HCT116 (cell line): ENCODE measurements at regions not wholly inside any gene's neighbourhood (a gene's known extent, or its start where the extent isn't known, plus 50 kb on each side); places are given as distances from the start of the nearest gene placed in this dataset.

Experiments
- ATAC-seq: fragments of 200-7000 bp; cut with Tn5 transposase; 2 replicates; pipeline ENCODE4 v1.9.1; 2020; ENCODE audit warnings: mild to moderate bottlenecking, moderate library complexity
- BruUV-seq: library from RNA; stranded (reverse); fragments of 400-500 nt; replicated peaks from 2 replicates; lab custom pipeline; 2021; lab: Mats Ljungman, UMichigan
- CTCF ChIA-PET: fragments of 300-600 bp; sonication (Branson Sonifier 250); formaldehyde crosslinking; loops from one replicate; lab custom pipeline; 2021; ENCODE audit warnings: antibody characterized with exemption; lab: Charles Lee
- POLR2A ChIA-PET: fragments of 300-600, 350-600 bp; sonication (Branson Sonifier 250); formaldehyde crosslinking; loops from one replicate; lab custom pipeline; 2021; ENCODE audit warnings: antibody characterized with exemption; lab: Charles Lee
- RAD21 ChIA-PET, 2 experiments: fragments of 300-600 bp; sonication (Branson Sonifier 250); formaldehyde crosslinking; loops; one replicate each; lab custom pipeline; 2023; ENCODE audit warnings: low total read pairs in 2 of 2; ENCODE audit not compliant: uncharacterized antibody in 2 of 2, unreplicated experiment in 2 of 2, low non-redundant PET in 1 of 2; lab: Charles Lee
- DNase-seq: peaks from one replicate; pipeline ENCODE4 v3.0.0-alpha.2; 2010; ENCODE audit warnings: low read depth, low spot score
- H2AFZ ChIP-seq: fragments of 200-600 bp; shearing (Covaris generic), sonication (generic); 2 replicates; pipeline ENCODE4 v1.6.1; 2017; ENCODE audit warnings: low read depth, mixed run types, mixed read lengths, antibody characterized with exemption, low read length; ENCODE audit not compliant: poor library complexity, severe bottlenecking
- H3K27ac ChIP-seq: 2 replicates; pipeline ENCODE4 v1.5.1; 2012; ENCODE audit warnings: low read depth, low read length
- H3K27me3 ChIP-seq: fragments of 200-600 bp; sonication (generic); 2 replicates; pipeline ENCODE4 v1.6.1; 2016; ENCODE audit warnings: mixed run types, low read length, mixed read lengths; ENCODE audit not compliant: insufficient read depth
- H3K36me3 ChIP-seq, 2 experiments: fragments of 200-500 bp in 1 of 2; fragments of 200-600 bp in 1 of 2; sonication (Bioruptor generic) in 1 of 2; sonication (generic) in 1 of 2; 2 replicates each; pipeline versions ENCODE4 v1.5.1 to v1.6.1; 2014 to 2016; ENCODE audit warnings: low read length in 2 of 2, inconsistent platforms in 1 of 2, mixed read lengths in 1 of 2, mixed run types in 1 of 2; ENCODE audit not compliant: insufficient read depth in 2 of 2, control insufficient read depth in 1 of 2
- H3K4me1 ChIP-seq, 2 experiments: fragments of 200-600 bp in 1 of 2; sonication (generic) in 1 of 2; 2 replicates each; pipeline versions ENCODE4 v1.5.1 to v1.6.1; 2012 to 2017; ENCODE audit warnings: low read length in 2 of 2, inconsistent platforms in 1 of 2, mild to moderate bottlenecking in 1 of 2, mixed read lengths in 1 of 2, mixed run types in 1 of 2, moderate library complexity in 1 of 2; ENCODE audit not compliant: insufficient read depth in 2 of 2, control insufficient read depth in 1 of 2
- H3K4me2 ChIP-seq: fragments of 200-600 bp; sonication (generic); 2 replicates; pipeline ENCODE4 v1.6.1; 2017; ENCODE audit warnings: mixed run types, low read length, mixed read lengths
- H3K4me3 ChIP-seq, 2 experiments: fragments of 200-600 bp in 1 of 2; sonication (generic) in 1 of 2; replicated peaks in 1 of 2; 2 replicates each; pipeline ENCODE4 v1.5.1; 2011 to 2016; ENCODE audit warnings: low read length in 2 of 2, control low read depth in 1 of 2, low read depth in 1 of 2, mild to moderate bottlenecking in 1 of 2, mixed read lengths in 1 of 2, mixed run types in 1 of 2
- H3K79me2 ChIP-seq: fragments of 200-600 bp; sonication (generic); 2 replicates; pipeline ENCODE4 v1.6.1; 2017; ENCODE audit warnings: mild to moderate bottlenecking, mixed run types, low read length, moderate library complexity, mixed read lengths; ENCODE audit not compliant: insufficient read depth
- H3K9ac ChIP-seq: fragments of 200-600 bp; sonication (generic); 2 replicates; pipeline ENCODE4 v1.6.1; 2016; ENCODE audit warnings: low read length, mixed read lengths
- H3K9me2 ChIP-seq: fragments of 200-600 bp; sonication (generic), shearing (Covaris generic); 2 replicates; pipeline ENCODE4 v1.6.1; 2017; ENCODE audit warnings: mixed run types, mild to moderate bottlenecking, moderate library complexity; ENCODE audit not compliant: insufficient read depth
- H3K9me3 ChIP-seq, 2 experiments: fragments of 200-500 bp in 1 of 2; fragments of 200-600 bp in 1 of 2; sonication (Bioruptor generic) in 1 of 2; sonication (generic) in 1 of 2; 2 replicates each; pipeline ENCODE4 v1.6.1; 2014 to 2017; ENCODE audit warnings: low read length in 2 of 2, mixed read lengths in 2 of 2, inconsistent platforms in 1 of 2, low read depth in 1 of 2, mild to moderate bottlenecking in 1 of 2, mixed run types in 1 of 2, moderate library complexity in 1 of 2; ENCODE audit not compliant: control insufficient read depth in 1 of 2, insufficient read depth in 1 of 2
- H4K20me1 ChIP-seq: fragments of 200-600 bp; sonication (generic), shearing (Covaris generic); 2 replicates; pipeline ENCODE4 v1.6.1; 2017; ENCODE audit warnings: mixed run types, mild to moderate bottlenecking, moderate library complexity; ENCODE audit not compliant: insufficient read depth
- ATF3 ChIP-seq: IDR thresholded peaks from 2 replicates; pipeline ENCODE4 v1.6.1; 2012
- CTCF ChIP-seq, 3 experiments: fragments of 200-600 bp in 1 of 3; sonication (generic) in 1 of 3; IDR thresholded peaks in 2 of 3; conservative IDR thresholded peaks in 1 of 3; 2 replicates each; pipeline ENCODE4 v1.5.1; 2012 to 2017; ENCODE audit warnings: low read depth in 2 of 3, low read length in 2 of 3, antibody characterized with exemption in 1 of 3, borderline replicate concordance in 1 of 3, control low read depth in 1 of 3, mild to moderate bottlenecking in 1 of 3, mixed read lengths in 1 of 3, mixed run types in 1 of 3, moderate library complexity in 1 of 3; ENCODE audit not compliant: insufficient read depth in 1 of 3
- EGR1 ChIP-seq: IDR thresholded peaks from 2 replicates; pipeline ENCODE4 v1.6.1; 2012; ENCODE audit warnings: low read depth
- EZH2 ChIP-seq: fragments of 200-600 bp; sonication (generic); IDR thresholded peaks from 2 replicates; pipeline ENCODE4 v1.6.1; 2017; ENCODE audit warnings: antibody characterized with exemption, mixed run types
- FOSL1 ChIP-seq: IDR thresholded peaks from 2 replicates; pipeline ENCODE4 v1.6.1; 2012; ENCODE audit warnings: low read depth
- JUND ChIP-seq: IDR thresholded peaks from 2 replicates; pipeline ENCODE4 v1.6.1; 2012
- MAX ChIP-seq: IDR thresholded peaks from 2 replicates; pipeline ENCODE4 v1.6.1; 2012
- POLR2A ChIP-seq: IDR thresholded peaks from 2 replicates; pipeline ENCODE4 v1.7.0; 2011; ENCODE audit warnings: borderline replicate concordance; ENCODE audit not compliant: insufficient read depth, insufficient read length; ENCODE audit errors: extremely low read depth
- POLR2AphosphoS5 ChIP-seq: IDR thresholded peaks from 2 replicates; pipeline ENCODE4 v1.6.1; 2011; ENCODE audit warnings: mild to moderate bottlenecking, low read depth, low read length, moderate library complexity
- RAD21 ChIP-seq: IDR thresholded peaks from 2 replicates; pipeline ENCODE4 v1.6.1; 2012; ENCODE audit warnings: low read depth, mild to moderate bottlenecking
- REST ChIP-seq: IDR thresholded peaks from 2 replicates; pipeline ENCODE4 v1.6.1; 2012; ENCODE audit warnings: low read depth
- SP1 ChIP-seq: IDR thresholded peaks from 2 replicates; pipeline ENCODE4 v1.6.1; 2012; ENCODE audit warnings: low read depth
- SRF ChIP-seq: IDR thresholded peaks from 2 replicates; pipeline ENCODE4 v1.6.1; 2012; ENCODE audit warnings: low read depth
- ZFX ChIP-seq: fragments of 450-650 bp; IDR thresholded peaks from 2 replicates; pipeline ENCODE4 v1.6.1; 2017
- intact Hi-C: fragments of 100-400 bp; cut with micrococcal nuclease; formaldehyde crosslinking; loops from 2 replicates; pipeline ENCODE4 v1.10.0; 2022

GRCh38 chr14:65926935-65927700 lies 514.6 kb downstream of the FUT8 start:
- no peak overlapping the region for H3K27ac ChIP-seq
- RAD21 ChIA-PET = no interaction called here
- no peaks in the 10 kb centered on the region for H3K4me1 ChIP-seq
- no peaks in the 10 kb centered on the region for H3K36me3 ChIP-seq
- no peaks in the 10 kb centered on the region for H3K9me2 ChIP-seq
- H3K9me3 ChIP-seq = no peaks in the 10 kb centered on the region
- BruUV-seq = no TSS peak
- DNase-seq (no peak), ATAC-seq (no peak)
- H3K4me3 ChIP-seq = no peak overlapping the region
- no peak overlapping the region for H3K9ac ChIP-seq
- no peak overlapping the region for H2AFZ ChIP-seq
- H4K20me1 ChIP-seq = no peaks in the 10 kb centered on the region
- no peaks in the 10 kb centered on the region for H3K79me2 ChIP-seq
- POLR2A ChIA-PET = no interaction called here
- intact Hi-C loops = no loop called here
- no peak overlapping the region for H3K4me2 ChIP-seq
- TF ChIP-seq MAX = no peak
- no peak for TF ChIP-seq ATF3
- TF ChIP-seq RAD21 = no peak
- no peak for TF ChIP-seq POLR2AphosphoS5
- TF ChIP-seq EGR1 = no peak
- no peak for TF ChIP-seq REST
- TF ChIP-seq SP1 = no peak
- TF ChIP-seq JUND = no peak
- TF ChIP-seq EZH2 = no peak
- no peak for TF ChIP-seq SRF
- TF ChIP-seq POLR2A = no peak
- TF ChIP-seq CTCF (IDR thresholded peaks at IDR 0.05 in 2 of 3, conservative IDR thresholded peaks at IDR 0.05 in 1 of 3; ENCODE audit: borderline replicate concordance in 1 of 3, insufficient read depth in 1 of 3, low read depth in 2 of 3, low read length in 2 of 3) = no peak
- no peak for TF ChIP-seq ZFX
- TF ChIP-seq FOSL1 = no peak
- CTCF ChIA-PET = no interaction called here
- peaks cover 19% of the 10 kb centered on the region for H3K27me3 ChIP-seq
